Glutamatergic neuron (in vitro differentiated cells): ENCODE measurements at regions not wholly inside any gene's neighbourhood (a gene's known extent, or its start where the extent isn't known, plus 50 kb on each side); places are given as distances from the start of the nearest gene placed in this dataset.

Source experiments
- DNase-seq: peaks from one replicate; pipeline ENCODE4 v3.0.0; 2022
- H3K27ac Mint-ChIP-seq: one replicate; pipeline ENCODE4 v1.8.0; 2020; ENCODE audit warnings: mild to moderate bottlenecking, mixed read lengths, inconsistent platforms; ENCODE audit not compliant: unreplicated experiment
- H3K27me3 Mint-ChIP-seq: one replicate; pipeline ENCODE4 v1.8.0; 2020; ENCODE audit warnings: mild to moderate bottlenecking, moderate library complexity, mixed read lengths, inconsistent platforms; ENCODE audit not compliant: unreplicated experiment
- H3K36me3 Mint-ChIP-seq: one replicate; pipeline ENCODE4 v1.8.0; 2020; ENCODE audit warnings: mild to moderate bottlenecking, mixed read lengths, inconsistent platforms; ENCODE audit not compliant: unreplicated experiment
- H3K4me1 Mint-ChIP-seq: one replicate; pipeline ENCODE4 v1.8.0; 2020; ENCODE audit warnings: mild to moderate bottlenecking, low read depth, mixed read lengths, inconsistent platforms; ENCODE audit not compliant: unreplicated experiment
- H3K4me3 Mint-ChIP-seq: one replicate; pipeline ENCODE4 v1.8.0; 2020; ENCODE audit warnings: mild to moderate bottlenecking, mixed read lengths, inconsistent platforms; ENCODE audit not compliant: unreplicated experiment
- H3K9me3 Mint-ChIP-seq: one replicate; pipeline ENCODE4 v1.8.0; 2020; ENCODE audit warnings: mild to moderate bottlenecking, moderate library complexity, mixed read lengths, inconsistent platforms; ENCODE audit not compliant: unreplicated experiment
- TF ChIP-seq, protein P1 (sequence below): fragments of 200-600 bp; sonication (generic); IDR thresholded peaks from one replicate; pipeline ENCODE4 v1.5.0; 2021; ENCODE audit not compliant: partially characterized antibody, unreplicated experiment

DNA sequence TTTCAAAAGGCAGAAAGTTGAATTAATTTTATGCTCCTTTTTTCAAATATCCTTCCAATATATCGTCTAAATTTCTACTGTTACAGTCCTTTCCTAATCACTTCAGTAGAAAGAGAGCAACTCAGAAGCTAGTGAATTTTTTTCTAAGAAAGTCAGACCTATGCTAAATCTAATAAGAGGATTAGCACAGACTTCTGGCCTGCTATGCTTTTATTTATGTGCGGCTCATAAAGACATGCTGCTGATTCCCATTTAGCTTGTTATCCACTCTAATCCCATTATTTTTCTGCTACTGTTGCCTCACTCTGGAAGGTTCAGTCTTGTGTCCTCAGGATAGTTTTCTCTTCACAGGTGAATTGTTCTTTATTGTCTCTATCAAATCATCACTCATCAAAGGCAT is 473.5 kb upstream of the FAM241A start:
- Mint-ChIP-seq H3K4me3 (no peak overlapping the region), H3K36me3 (no peaks in the 10 kb centered on the region), H3K27ac (no peak overlapping the region), H3K4me1 (no peaks in the 10 kb centered on the region), H3K9me3 (no peaks in the 10 kb centered on the region), H3K27me3 (no peaks in the 10 kb centered on the region)
- TF ChIP-seq, protein P1, sequence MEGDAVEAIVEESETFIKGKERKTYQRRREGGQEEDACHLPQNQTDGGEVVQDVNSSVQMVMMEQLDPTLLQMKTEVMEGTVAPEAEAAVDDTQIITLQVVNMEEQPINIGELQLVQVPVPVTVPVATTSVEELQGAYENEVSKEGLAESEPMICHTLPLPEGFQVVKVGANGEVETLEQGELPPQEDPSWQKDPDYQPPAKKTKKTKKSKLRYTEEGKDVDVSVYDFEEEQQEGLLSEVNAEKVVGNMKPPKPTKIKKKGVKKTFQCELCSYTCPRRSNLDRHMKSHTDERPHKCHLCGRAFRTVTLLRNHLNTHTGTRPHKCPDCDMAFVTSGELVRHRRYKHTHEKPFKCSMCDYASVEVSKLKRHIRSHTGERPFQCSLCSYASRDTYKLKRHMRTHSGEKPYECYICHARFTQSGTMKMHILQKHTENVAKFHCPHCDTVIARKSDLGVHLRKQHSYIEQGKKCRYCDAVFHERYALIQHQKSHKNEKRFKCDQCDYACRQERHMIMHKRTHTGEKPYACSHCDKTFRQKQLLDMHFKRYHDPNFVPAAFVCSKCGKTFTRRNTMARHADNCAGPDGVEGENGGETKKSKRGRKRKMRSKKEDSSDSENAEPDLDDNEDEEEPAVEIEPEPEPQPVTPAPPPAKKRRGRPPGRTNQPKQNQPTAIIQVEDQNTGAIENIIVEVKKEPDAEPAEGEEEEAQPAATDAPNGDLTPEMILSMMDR = no peak
- no peak for DNase-seq

DNA sequence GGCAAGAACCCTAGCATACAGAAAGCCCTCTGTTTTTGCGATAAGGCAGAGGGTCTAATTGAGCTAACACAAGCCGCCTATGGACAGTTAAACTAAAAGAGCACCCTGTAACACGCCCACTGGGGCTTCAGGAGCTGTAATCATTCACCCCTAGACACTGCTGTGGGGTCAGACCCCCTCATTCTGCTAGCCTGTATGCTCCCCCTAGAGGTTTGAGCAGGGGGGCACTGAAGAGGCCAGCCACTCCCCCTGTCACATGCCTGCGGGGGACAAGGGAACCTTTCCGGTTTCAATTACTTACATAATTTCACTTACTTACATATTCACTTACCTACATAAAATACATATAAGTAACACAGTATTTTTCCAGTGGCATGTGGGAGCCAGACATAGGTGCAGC is 469.5 kb upstream of the FAM241A start:
- TF ChIP-seq, protein P1 = no peak
- H3K27ac Mint-ChIP-seq = no peak overlapping the region
- H3K9me3 Mint-ChIP-seq = no peaks in the 10 kb centered on the region
- no peaks in the 10 kb centered on the region for H3K36me3 Mint-ChIP-seq
- H3K27me3 Mint-ChIP-seq = no peaks in the 10 kb centered on the region
- H3K4me3 Mint-ChIP-seq = no peak overlapping the region
- no peak for DNase-seq
- H3K4me1 Mint-ChIP-seq = no peaks in the 10 kb centered on the region

DNA sequence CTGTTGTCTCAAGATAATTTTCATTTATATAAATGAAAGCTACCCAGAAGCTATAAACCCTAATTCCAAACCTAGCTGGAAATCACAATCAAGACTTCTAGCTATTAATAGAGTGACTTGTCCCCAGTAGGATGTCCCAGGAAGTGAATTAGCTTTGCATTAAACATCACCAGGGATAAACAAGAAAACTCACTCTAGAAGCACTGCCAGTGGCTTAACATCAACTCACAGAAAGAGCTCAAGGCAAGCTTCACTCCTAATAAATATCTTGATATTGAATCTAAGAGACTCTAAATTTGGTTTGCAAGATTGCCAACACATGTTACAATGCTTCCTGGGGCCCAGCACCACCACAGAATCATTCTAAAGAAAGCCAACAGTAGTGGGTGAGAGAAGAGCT is 468.7 kb upstream of the FAM241A start:
- no peaks in the 10 kb centered on the region for H3K4me1 Mint-ChIP-seq
- TF ChIP-seq, protein P1 = no peak
- no peaks in the 10 kb centered on the region for H3K36me3 Mint-ChIP-seq
- no peaks in the 10 kb centered on the region for H3K9me3 Mint-ChIP-seq
- no peak overlapping the region for H3K27ac Mint-ChIP-seq
- DNase-seq = no peak
- H3K27me3 Mint-ChIP-seq = no peaks in the 10 kb centered on the region
- H3K4me3 Mint-ChIP-seq = no peak overlapping the region

DNA sequence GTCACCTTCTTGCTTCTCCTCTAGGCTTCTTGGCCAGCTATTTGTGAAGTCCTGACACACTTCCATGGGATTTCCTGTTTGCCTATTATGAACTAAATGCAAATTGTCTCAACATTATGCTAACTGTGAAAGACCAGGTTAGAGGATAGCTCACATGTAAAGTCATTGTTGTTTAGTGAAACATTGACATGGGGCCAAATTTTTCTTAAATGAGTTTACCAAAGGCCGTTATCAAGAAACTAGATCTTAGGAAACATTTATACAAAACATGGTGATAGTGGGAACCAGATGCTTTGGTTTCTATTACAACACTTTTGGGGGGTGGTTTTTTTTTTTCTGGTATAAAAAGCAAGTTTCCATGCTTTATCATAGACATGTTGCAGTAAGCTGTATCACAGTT is 466.8 kb upstream of the FAM241A start:
- Mint-ChIP-seq H3K9me3 (no peaks in the 10 kb centered on the region), H3K36me3 (no peaks in the 10 kb centered on the region), H3K27me3 (no peaks in the 10 kb centered on the region), H3K27ac (no peak overlapping the region), H3K4me3 (no peak overlapping the region), H3K4me1 (no peaks in the 10 kb centered on the region)
- no peak for DNase-seq
- TF ChIP-seq, protein P1 = no peak

DNA sequence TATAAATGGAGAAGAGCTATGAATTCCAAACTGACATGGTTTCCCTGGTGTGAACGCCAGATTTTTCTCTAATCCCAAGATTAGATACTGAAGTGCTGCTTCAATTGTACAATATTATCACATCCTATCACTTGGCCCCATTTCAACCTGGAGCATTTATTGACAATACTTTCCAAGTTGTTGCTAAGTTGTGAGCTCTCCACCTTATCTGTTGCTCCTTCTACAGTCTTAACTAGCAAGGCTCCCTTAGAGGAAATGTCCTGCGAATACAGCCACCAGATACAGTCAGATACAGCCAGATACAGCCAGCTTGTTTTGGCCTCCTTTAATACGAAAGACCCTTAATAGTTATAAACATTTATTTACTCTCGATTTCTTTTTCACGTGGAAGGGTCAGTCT is 466.3 kb upstream of the FAM241A start:
- no peaks in the 10 kb centered on the region for H3K9me3 Mint-ChIP-seq
- no peaks in the 10 kb centered on the region for H3K27me3 Mint-ChIP-seq
- H3K36me3 Mint-ChIP-seq = no peaks in the 10 kb centered on the region
- DNase-seq = no peak
- H3K4me1 Mint-ChIP-seq = no peaks in the 10 kb centered on the region
- TF ChIP-seq, protein P1 = no peak
- no peak overlapping the region for H3K27ac Mint-ChIP-seq
- H3K4me3 Mint-ChIP-seq = no peak overlapping the region
